Coronary artery (tissue), 2 donors: ENCODE measurements at regions not wholly inside any gene's neighbourhood (a gene's known extent, or its start where the extent isn't known, plus 50 kb on each side); places are given as distances from the start of the nearest gene placed in this dataset.

Source experiments
- DNase-seq: peaks from one replicate; pipeline ENCODE4 v3.0.0-alpha.2; 2017; ENCODE audit warnings: low spot score
- H3K27ac ChIP-seq, 2 donors: fragments of 200-600 bp; sonication (generic); one replicate each; pipeline ENCODE4 v1.5.1; 2016 to 2019
- H3K4me3 ChIP-seq: fragments of 200-600 bp; sonication (generic); 2 replicates; pipeline ENCODE4 v1.5.1; 2016; ENCODE audit warnings: mild to moderate bottlenecking, moderate library complexity
- CTCF ChIP-seq: fragments of 200-600 bp; sonication (generic); IDR thresholded peaks from one replicate; pipeline ENCODE4 v1.5.1; 2019; ENCODE audit warnings: antibody characterized with exemption

- Histone ChIP-seq H3K27ac (no peak overlapping the region), H3K4me3 (no peak overlapping the region)
- TF ChIP-seq CTCF = no peak
- no peak for DNase-seq
These were observed 335.4 kb downstream of the COL12A1 start for GRCh38 chr6:74870403-74870802.

- Histone ChIP-seq H3K27ac (no peak overlapping the region), H3K4me3 (no peak overlapping the region)
- no peak for TF ChIP-seq CTCF
- no peak for DNase-seq
These were observed 338.6 kb downstream of the COL12A1 start for GRCh38 chr6:74867291-74867690.

GRCh38 chr6:74863968-74864367 lies 341.9 kb downstream of the COL12A1 start:
- H3K27ac ChIP-seq = no peak overlapping the region
- DNase-seq = no peak
- no peak for TF ChIP-seq CTCF
- H3K4me3 ChIP-seq = no peak overlapping the region

GRCh38 chr6:74860456-74860855 lies 345.4 kb downstream of the COL12A1 start:
- no peak overlapping the region for H3K27ac ChIP-seq
- H3K4me3 ChIP-seq = no peak overlapping the region
- DNase-seq = no peak
- no peak for TF ChIP-seq CTCF

GRCh38 chr6:74857157-74857556 lies 348.7 kb downstream of the COL12A1 start:
- TF ChIP-seq CTCF = no peak
- Histone ChIP-seq H3K27ac (no peak overlapping the region), H3K4me3 (no peak overlapping the region)

GRCh38 chr6:74853991-74854390 lies 351.9 kb downstream of the COL12A1 start:
- no peak for DNase-seq
- Histone ChIP-seq H3K4me3 (no peak overlapping the region), H3K27ac (no peak overlapping the region)
- TF ChIP-seq CTCF = no peak

More at GRCh38 chr6:74857157-74857556, 348.7 kb downstream of the COL12A1 start:
- no peak for DNase-seq

- H3K27ac ChIP-seq = no peak overlapping the region
- DNase-seq = no peak
- H3K4me3 ChIP-seq = no peak overlapping the region
- TF ChIP-seq CTCF = no peak
These were observed 354.3 kb downstream of the COL12A1 start for GRCh38 chr6:74851596-74851995.
